HG03175 (cell line): ENCODE measurements at regions not wholly inside any gene's neighbourhood (a gene's known extent, or its start where the extent isn't known, plus 50 kb on each side); places are given as distances from the start of the nearest gene placed in this dataset.

ENCODE experiments used
- ATAC-seq: cut with Tn5 transposase; IDR thresholded peaks from one replicate; pipeline ENCODE4 v1.9.1; 2021; ENCODE audit warnings: mild to moderate bottlenecking, moderate library complexity; ENCODE audit not compliant: unreplicated experiment

GRCh38 chrX:22392133-22392948 is 119.6 kb downstream of the CBLL2 start:
- no peak for ATAC-seq

- no peak for ATAC-seq
Observed at GRCh38 chrX:22395372-22395771, 122.7 kb downstream of the CBLL2 start.

DNA sequence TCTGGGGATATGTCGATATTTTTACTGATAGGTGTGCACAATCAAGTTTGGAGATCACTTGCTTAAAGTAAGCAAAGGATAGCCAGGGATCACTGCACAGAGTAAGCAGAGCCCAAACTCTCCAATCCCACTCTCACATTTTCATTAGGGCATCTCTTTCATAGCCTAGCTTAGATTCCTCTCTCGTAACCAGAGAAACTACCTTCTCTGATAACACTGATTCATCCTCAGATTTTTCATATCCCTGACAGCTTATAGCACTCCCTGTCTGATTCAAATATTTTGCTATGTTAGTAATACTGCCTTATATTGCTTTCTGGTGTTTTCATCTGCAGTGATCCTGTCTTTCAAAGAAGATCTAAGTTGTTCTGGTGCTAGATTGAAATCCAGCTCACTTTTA is 123.7 kb downstream of the CBLL2 start:
- ATAC-seq, result no peak

GRCh38 chrX:22397566-22397965 is 124.9 kb downstream of the CBLL2 start:
- no peak for ATAC-seq

DNA sequence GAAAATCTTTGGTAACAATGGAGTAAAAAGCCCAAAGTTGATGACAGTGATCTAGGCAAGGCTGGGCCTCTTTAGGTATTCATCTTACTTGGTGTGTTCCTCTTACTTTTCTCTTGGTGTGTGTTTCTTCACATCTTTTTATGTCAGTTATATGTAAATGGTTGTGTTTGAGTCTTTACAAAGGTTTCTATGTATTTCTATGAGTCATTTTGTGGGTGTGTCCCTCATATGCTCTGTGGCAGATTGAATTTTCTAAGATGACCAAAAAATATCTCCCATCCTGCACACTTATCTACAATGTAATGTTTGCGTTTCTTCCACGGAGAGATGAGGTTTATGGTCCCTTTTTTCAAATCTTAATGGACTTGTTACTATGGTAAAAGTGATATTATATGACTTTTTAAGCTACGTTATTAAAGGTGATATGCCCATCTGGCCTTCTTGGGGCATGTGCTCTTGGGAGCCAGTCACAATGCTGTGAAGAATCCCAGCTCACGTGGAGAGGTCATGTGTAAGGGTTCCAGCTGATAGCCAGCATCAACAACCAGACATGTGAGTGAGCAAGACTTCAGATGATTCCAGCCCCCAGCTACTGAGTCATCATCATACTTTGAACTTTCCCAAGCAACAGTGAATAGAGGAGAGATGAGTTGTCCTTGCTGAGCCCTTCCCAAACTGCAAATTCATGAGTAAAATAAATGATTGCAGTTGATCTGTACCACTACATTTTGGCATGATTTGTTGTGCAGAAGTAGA is 126.9 kb downstream of the CBLL2 start:
- no peak for ATAC-seq

DNA sequence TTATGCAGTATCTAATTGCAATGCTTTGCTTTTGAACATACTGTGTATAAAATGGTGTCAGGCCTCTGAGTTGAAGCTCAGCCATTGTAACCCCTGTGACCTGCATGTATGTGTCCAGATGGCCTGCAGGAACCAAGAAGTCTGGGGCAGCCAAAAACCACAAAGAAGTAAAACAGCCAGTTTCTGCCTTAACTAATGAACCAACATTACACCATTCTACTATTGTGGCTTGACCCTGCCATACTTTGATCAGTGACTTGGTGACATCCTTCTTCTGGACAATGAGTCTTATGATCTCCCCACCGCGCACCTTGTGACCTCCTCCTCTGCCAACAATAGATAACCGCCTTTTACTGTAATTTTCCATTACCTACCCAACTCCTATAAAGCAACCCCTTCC is 131.6 kb downstream of the CBLL2 start:
- no peak for ATAC-seq

DNA sequence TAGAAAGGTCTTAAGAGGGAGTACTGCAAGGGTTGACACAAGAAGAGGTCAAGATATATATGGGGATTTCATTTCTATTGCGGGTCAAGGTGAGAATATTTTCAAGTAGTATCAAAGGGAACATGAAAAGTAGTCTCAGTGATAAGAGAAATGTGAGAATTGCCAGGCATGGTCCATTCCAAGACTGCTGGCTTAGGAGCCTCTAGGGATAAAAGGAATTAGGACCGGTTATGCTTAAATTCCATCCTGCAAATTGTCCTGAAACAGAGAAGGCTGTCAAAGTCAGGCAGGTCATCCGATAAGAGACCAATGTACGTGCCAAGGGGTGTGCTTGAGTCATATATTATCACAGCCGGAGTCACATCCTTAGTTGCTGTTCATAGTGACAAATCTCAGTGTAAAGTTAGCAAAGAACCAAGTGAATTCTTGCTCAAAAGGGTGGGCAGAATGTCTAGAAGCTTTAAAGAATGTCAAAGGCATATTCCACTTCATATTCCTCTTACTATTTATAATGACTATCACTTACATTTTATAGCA is 133.6 kb downstream of the CBLL2 start:
- no peak for ATAC-seq

DNA sequence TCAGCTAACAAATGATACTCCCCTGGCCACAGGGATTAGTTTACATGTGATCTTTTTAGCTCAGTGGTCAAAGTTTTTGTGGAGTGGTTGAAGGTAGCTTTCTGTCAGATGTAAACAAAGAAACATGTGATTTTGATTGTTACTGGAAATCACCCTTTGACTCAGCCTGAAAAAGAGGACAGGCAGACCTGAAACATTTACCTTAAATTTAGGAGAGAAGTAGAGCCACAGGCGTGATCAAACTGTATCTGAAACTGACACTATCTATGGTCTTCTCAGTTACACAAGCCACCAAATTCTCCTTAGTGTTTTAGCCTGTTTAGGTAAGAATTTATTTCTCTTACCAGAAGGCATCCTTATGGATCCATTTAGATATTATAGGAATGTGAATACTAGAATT is 136.7 kb downstream of the CBLL2 start:
- no peak for ATAC-seq

DNA sequence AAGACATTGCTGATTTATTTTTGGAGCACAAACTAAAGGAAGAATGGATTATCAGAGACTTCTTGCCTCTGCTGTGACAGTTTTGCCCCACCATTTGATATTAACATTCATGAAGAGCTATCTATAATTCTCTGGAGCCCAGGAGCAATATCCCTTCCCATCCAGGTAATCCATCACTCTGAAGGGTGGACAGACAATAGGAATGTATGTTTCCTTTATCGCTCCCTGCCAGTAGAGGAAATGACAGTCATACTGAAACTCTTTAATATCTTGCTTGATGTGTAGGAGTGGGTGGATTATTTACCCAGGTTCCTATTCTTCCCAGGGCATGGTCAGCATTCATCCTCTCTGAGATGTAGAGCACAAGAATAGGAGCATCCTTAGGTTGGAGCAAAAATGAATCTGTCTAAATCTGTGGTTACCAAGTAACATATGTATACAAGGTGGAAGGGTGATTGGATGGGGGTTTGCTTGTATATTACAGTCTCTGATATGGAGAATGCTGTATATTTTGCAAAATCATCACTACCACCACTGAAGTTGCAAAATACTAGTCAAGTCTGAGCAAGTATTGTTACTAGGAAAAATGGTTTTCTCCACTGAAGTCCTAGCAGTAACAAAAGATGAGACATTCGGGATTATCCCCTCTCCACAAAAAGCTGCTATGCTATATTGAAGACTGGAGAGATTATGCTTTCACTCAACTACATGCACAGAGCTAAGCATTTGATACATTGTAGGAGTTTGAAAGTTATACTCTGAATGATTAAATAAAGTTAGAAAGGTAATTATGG is 151.6 kb downstream of the CBLL2 start:
- no peak for ATAC-seq

DNA sequence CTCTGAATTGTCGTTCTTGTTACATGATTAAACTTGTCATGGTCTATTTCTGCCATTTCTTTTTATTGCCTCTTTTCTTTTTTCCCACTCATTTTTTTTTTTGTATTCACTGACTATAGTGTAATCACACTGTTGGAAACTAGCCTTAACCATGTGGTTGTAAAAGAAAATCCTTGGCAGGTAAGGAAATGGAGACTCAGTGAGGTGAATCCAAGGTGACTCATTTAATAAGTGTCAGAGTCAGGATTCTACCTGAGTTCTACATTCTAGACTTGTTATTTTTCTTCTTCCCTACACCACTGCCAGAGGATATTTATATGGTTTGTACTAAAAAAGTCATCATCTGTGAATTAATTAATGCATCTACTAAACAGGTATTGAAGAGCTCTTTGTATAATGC is 152.2 kb downstream of the CBLL2 start:
- ATAC-seq, result no peak

- ATAC-seq, result no peak
Observed at GRCh38 chrX:22429704-22430103, 157.0 kb downstream of the CBLL2 start.

GRCh38 chrX:22430701-22431100 is 158.0 kb downstream of the CBLL2 start:
- no peak for ATAC-seq

DNA sequence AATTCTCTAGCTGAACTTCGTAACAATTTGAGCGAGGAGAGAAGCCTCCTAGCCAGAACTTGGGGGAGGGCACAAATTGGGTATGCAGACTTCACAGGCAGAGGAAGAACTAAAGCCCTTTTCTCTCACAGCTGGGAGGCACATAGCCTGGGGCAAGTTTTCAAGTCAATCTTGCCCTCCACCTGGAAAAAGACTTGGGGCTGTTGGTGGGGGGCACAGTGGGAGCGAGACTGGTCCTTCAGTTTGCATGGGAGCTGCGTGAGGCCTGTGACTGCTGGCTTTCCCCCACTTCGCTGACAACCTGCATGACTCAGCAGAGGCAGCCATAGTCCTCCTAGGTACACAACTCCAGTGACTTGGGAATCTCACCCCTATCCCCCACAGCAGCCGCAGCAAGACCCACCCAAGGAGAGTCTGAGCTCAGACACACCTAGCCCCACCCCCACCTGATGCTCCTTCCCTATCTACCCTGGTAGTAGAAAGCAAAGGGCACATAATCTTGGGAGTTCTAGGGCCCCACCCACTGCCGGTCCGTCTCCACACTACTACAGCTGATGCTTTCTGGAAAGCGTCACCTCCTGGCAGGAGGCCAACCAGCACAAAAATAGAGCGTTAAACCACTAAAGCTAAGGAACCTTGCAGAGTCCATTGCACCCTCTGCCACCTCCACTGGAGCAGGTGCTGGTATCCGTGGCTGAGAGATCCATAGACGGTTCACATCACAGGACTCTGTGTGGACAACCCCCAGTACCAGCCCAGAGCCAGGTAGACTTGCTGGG is 160.8 kb downstream of the CBLL2 start:
- no peak for ATAC-seq

DNA sequence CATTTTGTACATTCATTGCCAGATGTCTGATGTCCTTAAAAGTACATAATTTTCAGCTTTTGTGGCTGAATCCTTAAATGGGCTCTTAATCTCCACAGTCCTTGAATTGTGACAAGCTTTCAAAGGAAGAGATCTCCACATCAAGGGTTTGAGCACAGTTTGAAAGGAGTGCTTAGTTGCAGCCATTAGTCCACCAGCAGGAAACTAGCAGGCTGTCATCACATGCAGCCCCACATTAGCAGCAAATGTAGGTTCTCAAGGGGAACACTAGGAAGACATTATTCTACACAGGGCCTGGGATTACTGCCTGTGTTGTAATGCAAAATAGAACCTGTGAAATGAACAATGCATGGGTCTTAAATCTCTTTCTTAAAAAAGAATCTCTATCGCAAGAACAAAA is 173.2 kb downstream of the CBLL2 start:
- no peak for ATAC-seq

DNA sequence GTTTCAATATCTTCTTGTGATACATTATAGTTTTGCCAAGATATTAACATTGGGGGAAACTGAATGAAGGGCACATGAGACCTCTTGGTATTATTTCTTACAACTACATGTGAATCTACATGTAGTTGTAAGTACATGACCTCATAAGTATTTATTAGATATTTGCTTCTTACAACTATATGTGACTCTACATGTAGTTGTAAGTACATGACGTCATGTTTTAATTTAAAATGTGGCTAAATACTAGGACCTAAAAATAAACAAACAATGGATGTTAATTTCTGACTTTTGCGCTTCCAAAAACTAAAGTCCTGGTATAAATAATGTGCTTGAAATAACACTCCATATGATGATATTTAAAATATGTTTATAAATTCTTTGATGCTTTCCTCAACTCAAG is 190.2 kb downstream of the CBLL2 start:
- ATAC-seq, result no peak

DNA sequence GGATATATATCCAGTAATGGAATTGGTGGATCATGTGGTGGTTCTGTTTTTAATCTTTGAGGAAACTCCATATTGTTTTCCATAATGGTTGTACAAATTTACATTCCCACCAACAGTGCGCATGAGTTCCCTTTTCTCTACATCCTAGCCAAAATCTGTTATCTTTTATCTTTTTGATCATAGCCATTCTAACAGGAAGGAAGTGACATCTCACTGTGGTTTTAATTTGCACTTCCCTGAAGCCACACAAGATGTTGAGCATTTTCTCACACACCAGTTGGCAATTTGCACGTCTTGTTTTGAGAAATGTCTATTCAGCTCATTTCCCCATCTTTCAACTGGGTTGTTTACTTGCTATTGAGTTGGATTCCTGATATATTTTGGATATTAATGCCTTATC is 194.9 kb downstream of the CBLL2 start:
- ATAC-seq, result no peak

- no peak for ATAC-seq
Observed at GRCh38 chrX:22481436-22481835, 208.7 kb downstream of the CBLL2 start.

DNA sequence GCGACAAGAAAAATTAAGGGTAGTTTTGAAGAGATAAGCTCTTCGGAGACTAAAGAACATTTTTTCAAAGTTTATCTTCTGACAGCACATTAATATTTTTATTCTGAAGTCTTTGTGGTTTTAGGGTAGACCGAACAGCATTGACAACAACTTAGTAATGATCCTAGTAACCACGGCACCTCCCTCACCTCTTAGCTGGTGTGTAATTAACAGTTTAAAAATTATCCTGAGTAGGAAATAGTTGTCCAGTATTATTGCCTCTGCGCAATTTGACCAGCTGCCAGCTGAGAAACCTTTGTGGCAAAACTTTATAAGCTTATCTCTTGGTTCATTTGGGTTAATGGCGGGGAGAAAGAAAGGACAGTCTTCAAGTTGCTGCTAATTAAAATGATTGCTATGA is 213.6 kb downstream of the CBLL2 start:
- ATAC-seq, result no peak

DNA sequence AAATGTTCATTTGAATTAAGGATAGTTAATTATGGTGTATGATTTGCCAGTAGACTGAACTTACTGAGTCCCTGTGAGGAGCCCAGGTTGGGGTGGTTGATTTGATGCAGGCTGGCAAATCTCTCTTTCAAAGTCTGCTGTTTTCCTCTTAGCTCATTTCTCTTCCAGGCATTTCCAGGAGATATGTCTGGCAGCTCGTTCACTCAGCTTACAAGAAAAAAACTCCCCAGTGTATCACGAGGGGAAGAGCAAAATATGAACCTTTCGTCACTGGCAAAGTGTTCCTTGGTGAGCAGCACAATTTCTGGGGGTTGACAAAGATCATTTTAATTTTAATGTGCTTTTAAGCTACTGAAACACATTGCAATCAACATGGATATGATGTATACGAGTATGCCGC is 244.2 kb downstream of the CBLL2 start:
- no peak for ATAC-seq

- ATAC-seq, result no peak
Observed at GRCh38 chrX:22520128-22520828, 247.6 kb downstream of the CBLL2 start.
